ENCODE measurements at regions not wholly inside any gene's neighbourhood (a gene's known extent, or its start where the extent isn't known, plus 50 kb on each side); places are given as distances from the start of the nearest gene placed in this dataset.
"Not testable (repeated sequence)": the region's sequence is repeated elsewhere in the genome, so short reads cannot be mapped to it uniquely, and the experiment has no call there.

DNA sequence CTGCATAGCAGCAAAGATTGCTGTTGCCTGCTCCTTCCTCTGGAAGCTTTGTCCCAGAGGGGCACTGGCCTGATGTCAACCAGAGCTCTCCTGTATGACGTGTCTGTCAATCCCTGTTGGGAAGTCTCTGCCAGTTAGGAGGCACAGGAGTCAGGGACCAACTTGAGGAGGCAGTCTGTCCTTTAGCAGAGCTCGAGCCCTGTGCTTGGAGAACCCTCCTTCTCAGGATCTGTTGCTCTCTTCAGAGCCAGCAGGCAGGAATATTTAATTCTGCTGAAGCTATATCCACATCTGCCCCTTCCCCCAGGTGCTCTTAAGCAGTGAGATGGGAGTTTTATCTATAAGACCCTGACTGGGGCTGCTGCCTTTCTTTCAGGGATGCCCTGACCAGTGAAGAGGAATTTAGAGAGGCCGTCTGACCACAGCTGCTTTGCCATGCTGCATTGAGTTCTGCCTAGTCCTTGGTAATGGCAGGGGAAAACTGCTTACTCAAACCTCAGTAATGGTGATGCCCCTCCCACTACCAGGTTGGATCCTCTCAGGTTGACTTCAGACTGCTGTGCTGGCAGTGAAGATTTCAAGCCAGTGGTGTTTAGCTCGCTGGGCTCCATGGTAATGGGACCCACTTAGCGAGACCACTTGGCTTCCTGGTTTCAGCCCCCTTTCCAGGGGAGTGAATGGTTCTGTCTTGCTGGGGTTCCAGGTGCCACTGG, 218.6 kb upstream of the SLC38A2 start:
- Histone ChIP-seq H3K27me3 (no peaks in the 10 kb centered on the region), H3K36me3 (no peaks in the 10 kb centered on the region), H3K4me3 (ENCODE audit: low read depth, low read length) (no peak overlapping the region), H3K9me3 (no peaks in the 10 kb centered on the region; the same call in 1 of the 2 replicates), H3K4me1 (no peaks in the 10 kb centered on the region)
- no peak for TF ChIP-seq CTCF (IDR thresholded peaks at IDR 0.05; ENCODE audit: low read depth, low read length)
- no peak for DNase-seq

DNA sequence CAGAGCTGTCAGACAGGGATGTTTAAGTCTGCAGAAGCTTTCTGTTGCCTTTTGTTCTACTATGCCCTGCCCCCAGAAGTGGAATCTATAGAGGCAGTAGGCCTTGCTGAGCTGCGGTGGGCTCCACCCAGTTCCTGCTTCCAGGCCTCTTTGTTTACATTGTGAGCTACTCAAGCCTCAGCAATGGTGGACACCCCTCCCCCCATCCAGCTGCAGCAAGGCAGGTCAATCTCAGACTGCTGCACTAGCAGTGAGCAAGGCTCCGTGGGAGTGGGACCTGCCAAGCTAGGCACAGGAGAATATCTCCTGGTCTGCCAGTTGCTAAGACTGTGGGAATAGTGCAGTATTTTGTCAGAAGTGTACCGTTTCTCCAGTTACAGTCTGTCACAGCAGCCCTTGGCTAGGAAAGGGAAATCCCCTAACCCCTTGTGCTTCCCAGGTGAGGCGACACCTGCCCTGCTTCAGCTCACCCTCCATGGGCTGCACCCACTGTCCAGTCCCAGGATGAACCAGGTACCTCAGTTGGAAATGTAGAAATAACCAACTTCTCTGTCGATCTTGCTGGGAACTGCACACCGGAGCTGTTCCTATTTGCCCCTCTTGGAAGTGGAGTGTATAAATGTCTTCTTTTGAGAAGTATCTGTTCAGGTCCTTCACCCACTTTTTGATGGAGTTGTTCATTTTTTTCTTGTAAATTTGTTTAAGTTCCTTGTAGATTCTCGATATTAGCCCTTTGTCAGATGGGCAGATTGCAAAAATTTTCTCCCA, 213.5 kb upstream of the SLC38A2 start:
- no peak for TF ChIP-seq CTCF (IDR thresholded peaks at IDR 0.05; ENCODE audit: low read depth, low read length)
- Histone ChIP-seq H3K4me3 (ENCODE audit: low read depth, low read length) (no peak overlapping the region), H3K36me3 (no peaks in the 10 kb centered on the region), H3K4me1 (no peaks in the 10 kb centered on the region), H3K27me3 (no peaks in the 10 kb centered on the region), H3K9me3 (no peaks in the 10 kb centered on the region; the same call in none of the 2 replicates)
- peak; percentile 35 for DNase-seq

DNA sequence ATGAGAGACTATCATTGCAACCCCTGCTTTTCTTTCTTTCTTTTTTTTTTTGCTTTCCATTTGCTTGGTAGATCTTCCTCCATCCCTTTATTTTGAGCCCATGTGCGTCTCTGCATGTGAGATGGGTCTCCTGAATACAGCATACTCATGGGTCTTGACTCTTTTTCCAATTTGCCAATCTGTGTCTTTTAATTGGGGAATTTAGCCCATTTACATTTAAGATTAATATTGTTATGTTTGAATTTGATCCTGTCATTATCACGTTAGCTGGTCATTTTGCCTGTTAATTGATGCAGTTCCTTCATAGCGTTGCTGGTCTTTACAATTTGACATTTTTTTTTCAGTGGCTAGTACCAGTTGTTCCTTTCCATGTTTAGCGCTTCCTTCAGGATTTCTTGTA, 211.5 kb upstream of the SLC38A2 start:
- not testable (repeated sequence) for H3K27me3 ChIP-seq, H3K9me3 ChIP-seq

GRCh38 chr12:46581990-46582389, 209.4 kb upstream of the SLC38A2 start:
- H3K36me3 ChIP-seq; H3K9me3 ChIP-seq; H3K4me3 ChIP-seq (ENCODE audit: low read depth, low read length); H3K27me3 ChIP-seq; H3K4me1 ChIP-seq; DNase-seq: not testable (repeated sequence)

More for the DNA sequence above, 211.5 kb upstream of the SLC38A2 start:
- H3K4me3 ChIP-seq (ENCODE audit: low read depth, low read length); DNase-seq; H3K36me3 ChIP-seq; H3K4me1 ChIP-seq: not testable (repeated sequence)

- no peak for DNase-seq
- no peaks in the 10 kb centered on the region for H3K27me3 ChIP-seq
- H3K4me3 ChIP-seq (ENCODE audit: low read depth, low read length): no peak overlapping the region
- no peaks in the 10 kb centered on the region for H3K36me3 ChIP-seq
- no peaks in the 10 kb centered on the region for H3K4me1 ChIP-seq
- no peaks in the 10 kb centered on the region; the same call in none of the 2 replicates for H3K9me3 ChIP-seq
- no peak for TF ChIP-seq CTCF (IDR thresholded peaks at IDR 0.05; ENCODE audit: low read depth, low read length)
These were observed 207.9 kb upstream of the SLC38A2 start for GRCh38 chr12:46580445-46580844.

- Histone ChIP-seq H3K27me3 (no peaks in the 10 kb centered on the region), H3K4me1 (no peaks in the 10 kb centered on the region), H3K36me3 (no peaks in the 10 kb centered on the region), H3K4me3 (ENCODE audit: low read depth, low read length) (no peak overlapping the region), H3K9me3 (no peaks in the 10 kb centered on the region; the same call in none of the 2 replicates)
- no peak for TF ChIP-seq CTCF (IDR thresholded peaks at IDR 0.05; ENCODE audit: low read depth, low read length)
- no peak for DNase-seq
These were observed 206.9 kb upstream of the SLC38A2 start for GRCh38 chr12:46579474-46579873.
